SKM-1 treated with dmso at 0.1 percent for 144 hours (cell line): ENCODE measurements at regions not wholly inside any gene's neighbourhood (a gene's known extent, or its start where the extent isn't known, plus 50 kb on each side); places are given as distances from the start of the nearest gene placed in this dataset.
A peak's percentile ranks its signal among the peaks of the same experiment; 100 is the strongest.

ENCODE experiments used
- DNase-seq: peaks from one replicate; lab custom pipeline; 2025; ENCODE audit not compliant: unreplicated experiment; lab: John Stamatoyannopoulos, UW

GRCh38 chr9:515665-516064, 301.0 kb downstream of the DOCK8 start:
- DNase-seq: no peak

DNA sequence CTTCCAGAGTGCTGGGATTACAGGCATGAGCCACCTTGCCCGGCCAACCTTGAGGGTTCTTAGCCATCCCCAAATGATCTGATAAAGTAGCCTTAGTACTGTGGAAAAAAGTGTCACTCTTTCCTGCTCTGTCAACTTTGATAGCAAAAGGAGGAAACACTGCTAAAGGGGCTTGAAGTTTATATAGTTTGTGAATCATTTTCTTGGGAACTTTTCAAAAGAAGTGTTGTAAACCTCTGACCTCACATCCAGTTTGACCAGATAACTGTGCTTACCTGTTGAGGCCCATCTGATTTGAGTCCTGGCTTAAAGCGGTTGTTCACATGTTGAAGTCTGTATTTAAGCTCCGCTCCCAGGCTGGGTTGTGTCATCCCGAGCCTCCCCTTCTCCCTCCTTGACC, 303.3 kb downstream of the DOCK8 start:
- no peak for DNase-seq

DNA sequence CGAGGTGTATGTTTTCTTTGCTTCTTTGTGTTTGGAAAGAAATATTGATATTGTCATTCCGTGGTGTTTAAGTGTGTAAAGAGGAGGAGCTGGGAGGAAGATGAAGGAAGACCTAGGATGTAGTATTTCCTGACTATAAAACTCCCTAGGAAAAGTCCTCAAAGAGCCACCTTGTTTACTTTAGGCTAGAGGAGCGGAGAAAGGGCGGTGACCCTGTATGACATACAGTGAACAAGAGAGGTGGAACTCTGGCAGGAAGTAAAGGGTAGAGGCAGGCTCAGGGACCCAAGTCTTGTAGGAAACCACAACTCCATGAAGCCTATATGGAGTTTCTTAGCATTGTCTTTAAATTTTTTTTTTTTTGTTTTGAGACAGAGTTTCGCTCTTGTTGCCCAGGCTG, 303.9 kb downstream of the DOCK8 start:
- no peak for DNase-seq

DNA sequence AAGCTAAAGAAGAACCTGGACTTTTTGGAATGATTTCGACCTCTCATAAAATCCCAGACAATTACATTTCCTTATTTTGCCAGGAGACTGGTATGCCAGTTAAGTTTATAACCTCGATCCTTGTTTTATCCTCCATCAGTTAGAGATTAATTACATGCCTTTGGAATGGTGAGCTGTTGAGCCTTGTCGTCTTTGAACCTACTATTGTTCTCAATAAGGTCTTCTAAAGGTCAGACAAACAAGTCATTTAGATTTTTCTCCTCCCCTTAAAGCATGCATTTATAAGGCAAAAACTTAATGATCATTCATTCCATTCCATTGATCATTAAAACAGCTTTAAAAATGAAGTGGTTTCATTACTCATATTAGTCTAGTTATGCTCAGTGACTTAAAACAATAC, 304.9 kb downstream of the DOCK8 start:
- DNase-seq: no peak

- no peak for DNase-seq
These were observed 305.6 kb downstream of the DOCK8 start for GRCh38 chr9:520302-520701.

DNA sequence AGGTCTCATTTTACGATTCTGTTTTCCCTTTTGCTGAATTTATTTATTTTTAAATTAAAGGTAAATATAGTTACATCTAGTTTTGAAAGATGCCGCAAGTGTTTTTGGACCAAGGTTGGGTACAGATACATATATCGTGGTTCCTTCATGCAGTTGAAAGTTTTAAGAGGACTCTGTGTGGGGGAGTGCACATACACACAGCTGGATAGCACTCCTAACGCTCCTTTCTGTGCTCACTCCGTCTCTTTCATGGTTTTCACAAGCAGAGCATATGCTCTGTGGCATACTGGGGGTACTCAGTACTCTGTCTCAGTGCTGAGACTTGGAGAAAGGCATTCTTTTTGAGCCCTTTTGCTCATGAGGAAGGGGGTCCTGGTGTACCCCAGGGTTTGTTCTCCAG, 307.5 kb downstream of the DOCK8 start:
- no peak for DNase-seq

DNA sequence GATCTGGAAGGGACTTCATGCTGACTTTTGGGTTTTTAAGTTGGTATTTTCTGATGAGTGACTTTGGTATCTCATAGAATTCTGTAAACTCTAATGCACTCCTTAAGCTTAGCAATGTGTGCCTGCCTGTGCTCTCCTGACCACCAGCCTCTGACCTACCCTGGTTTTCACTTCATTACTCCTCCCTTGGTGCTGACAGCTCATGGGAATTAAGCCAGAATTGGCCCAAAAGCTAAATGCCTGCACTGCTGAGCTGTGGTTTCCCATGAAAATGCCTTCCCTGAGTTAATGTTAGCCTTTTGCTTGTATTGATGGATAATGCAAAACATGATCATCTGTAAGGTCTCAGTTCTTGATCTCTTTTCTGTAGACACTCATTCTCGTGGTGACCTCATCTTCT, 308.0 kb downstream of the DOCK8 start:
- DNase-seq: no peak

DNA sequence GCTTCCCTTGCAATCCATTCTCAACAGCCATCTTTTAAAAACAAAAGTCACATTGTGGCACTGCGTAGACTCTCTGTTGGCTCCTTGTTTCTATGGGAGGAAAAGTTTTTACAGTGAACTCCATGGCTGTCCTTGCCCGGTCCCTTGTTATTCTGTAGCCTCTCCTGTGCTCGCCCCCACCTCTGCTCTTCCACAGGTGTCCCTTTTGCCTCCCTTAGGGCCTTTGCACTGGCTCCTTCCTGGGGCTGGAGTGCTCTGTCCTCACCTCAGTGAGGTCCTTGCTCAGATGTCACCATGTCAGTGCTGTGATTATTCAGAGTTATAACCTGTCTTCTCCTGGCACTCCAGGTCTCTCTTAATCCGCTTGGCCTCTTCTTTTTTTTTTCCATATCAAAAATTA, 308.8 kb downstream of the DOCK8 start:
- no peak for DNase-seq

GRCh38 chr9:524008-524407, 309.3 kb downstream of the DOCK8 start:
- DNase-seq: no peak

DNA sequence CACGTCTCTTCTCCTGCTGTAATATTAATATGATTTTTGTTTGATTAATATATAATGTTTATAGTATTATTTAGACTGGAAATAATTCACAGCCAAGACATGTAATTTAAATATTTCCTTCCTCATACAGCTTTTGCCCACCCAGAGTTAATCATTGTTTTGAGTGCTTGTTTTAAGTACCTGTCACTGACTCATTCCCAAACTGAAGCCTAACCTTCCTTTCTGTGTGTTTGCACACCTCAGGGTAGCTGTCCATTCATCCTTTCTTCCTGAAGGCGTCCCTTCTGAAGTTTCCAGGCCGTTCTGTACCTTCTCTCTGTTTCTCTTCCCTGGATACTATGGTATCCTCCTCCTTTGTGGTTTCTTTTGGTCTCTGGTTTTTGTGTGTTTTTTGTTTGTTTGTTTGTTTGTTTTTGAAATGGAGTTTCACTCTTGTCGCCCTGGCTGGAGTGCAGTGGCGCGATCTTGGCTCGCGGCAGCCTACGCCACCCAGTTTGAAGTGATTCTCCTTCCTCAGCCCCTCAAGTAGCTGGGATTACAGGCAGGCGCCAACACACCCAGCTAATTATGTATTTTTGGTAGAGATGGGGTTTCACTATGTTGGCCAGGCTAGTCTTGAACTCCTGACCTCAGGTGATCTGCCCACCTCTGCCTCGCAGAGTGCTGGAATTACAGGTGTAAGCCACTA, 312.4 kb downstream of the DOCK8 start:
- DNase-seq: no peak

- DNase-seq: no peak
These were observed 311.8 kb upstream of the DMRT1 start for GRCh38 chr9:529731-530130.

DNA sequence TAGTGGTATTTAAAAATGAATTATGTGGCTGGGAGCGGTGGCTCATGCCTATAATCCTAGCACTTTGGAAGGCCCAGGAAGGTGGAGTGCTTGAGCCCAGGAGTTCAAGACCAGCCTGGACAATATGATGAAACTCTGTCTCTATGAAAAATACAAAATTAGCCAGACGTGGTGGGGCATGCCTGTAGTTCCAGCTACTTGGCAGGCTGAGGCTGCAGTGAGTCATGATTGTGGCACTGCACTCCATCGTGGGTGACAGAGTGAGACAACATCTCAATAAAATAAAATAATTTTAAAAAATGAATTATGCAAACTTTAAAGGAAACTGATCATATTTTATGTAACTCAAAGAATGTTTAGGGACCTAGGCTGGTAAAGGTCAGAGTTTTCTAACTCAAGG, 310.8 kb upstream of the DMRT1 start:
- DNase-seq: no peak

DNA sequence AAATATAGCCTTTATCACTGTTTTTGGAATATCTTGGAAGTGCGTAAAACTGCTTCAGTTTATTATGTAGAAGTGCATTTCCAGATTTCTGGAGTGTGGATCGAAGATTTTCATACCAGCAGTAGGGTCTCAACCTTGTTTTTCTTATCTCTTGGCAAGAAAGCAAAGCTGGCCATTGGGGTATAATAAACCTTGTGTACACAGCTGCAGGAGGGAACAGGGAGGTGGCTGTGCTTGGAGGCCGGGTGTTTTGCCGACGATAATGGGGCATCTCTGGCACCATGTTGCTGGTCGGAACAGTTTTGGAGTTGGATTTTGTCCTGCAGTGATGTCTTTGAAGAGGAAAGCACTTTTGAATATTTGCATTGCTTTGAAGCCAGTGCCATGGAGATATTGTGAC, 308.8 kb upstream of the DMRT1 start:
- DNase-seq: no peak

GRCh38 chr9:534886-535285, 306.6 kb upstream of the DMRT1 start:
- no peak for DNase-seq

GRCh38 chr9:535356-535755, 306.1 kb upstream of the DMRT1 start:
- no peak for DNase-seq

DNA sequence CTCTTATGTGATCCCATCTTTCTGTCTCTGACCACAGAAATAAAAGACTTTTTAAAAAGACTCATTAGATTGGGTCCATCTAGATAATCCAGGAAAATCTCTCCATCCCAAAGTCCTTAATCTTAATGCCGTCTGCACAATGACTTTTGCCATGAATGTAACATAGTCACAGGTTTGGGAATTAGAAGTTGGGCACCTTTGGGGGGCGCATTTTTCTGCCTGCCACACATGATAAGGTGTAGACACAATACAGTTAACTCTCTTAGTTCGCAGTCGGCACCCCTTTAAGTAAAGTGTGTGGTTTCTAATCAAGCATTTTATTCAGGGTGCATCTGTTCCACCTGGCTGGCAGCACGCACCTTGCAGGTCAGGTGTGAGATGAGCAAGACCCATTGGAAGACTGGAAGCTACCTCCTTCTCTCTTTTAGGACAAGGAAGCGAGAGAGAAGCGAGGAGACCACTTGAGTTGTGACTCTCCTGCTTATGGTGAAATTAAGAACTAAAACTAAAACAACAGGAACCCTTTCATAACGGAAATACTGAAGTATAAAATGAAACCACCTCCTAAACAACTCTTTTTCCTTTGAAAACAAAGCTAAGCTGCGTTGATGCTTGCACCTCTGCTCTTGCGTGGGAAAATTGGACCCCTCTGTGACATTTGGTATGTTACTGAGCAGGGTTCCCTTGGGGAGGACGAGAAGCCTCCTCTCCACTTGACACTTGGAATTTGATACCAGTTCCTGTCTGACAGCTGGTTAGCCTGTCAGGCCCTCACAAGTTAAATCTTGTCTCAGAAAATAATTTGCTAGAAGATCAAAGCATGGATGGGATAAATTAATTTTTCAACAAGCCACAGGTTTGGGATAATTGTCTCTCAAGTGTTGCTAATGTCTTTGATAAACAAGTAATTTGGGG, 304.6 kb upstream of the DMRT1 start:
- no peak for DNase-seq

DNA sequence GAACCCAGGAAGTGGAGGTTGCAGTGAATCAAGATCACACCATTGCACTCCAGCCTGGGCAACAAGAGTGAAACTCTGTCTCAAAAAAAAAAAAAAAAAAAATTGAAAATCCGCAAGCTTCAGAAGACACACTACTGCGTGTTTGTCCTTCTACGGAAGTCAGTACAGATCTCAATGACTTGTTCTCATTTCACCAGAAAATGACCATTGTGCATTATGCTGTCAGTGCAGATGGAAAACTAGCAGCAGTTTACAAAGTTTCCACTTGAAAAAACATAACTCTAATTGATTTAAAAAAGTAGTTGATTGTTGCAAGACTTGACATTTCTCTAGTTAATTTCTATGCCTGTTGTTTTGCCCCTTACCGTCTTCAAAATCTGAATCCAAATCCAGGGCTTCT, 298.0 kb upstream of the DMRT1 start:
- no peak for DNase-seq

DNA sequence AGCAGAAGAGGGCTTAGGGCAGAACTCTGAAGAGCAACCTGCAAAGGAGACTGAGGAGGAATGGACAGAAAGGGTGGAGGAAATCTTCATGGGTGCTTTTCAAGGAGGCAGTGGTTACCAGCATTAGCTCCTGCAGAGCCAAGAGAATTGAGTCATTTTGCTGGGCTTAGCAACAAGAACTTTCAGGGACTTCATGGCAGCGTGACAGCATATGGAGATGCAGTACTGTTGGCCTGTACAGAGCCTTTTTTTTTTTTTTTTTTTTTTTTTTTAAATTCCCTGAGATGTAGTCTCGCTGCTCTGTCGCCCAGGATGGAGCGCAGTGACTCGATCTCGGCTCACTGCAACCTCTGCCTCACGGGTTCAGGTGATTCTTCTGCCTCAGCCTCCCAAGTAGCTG, 296.0 kb upstream of the DMRT1 start:
- DNase-seq: no peak

DNA sequence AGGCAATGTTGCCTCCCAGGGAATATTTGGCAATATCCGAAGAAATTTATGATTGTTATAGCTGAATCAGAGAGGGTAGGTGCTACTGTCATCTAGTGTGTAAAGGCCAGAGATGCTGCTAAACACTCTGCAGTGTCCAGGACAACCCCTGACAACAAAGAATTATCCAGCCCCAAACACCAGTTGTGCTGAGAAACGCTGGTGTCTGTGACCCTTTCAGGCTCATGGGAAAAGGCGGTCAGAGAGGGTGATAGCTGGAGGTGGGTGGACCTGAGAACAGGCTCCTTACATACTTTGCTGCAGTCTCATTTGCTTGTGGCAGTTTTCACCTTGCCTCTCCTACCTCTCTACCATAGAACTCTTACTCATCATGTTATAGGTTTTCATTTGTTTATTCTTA, 295.3 kb upstream of the DMRT1 start:
- DNase-seq: no peak

GRCh38 chr9:546797-547223, 294.7 kb upstream of the DMRT1 start:
- DNase-seq: no peak

GRCh38 chr9:547314-547713, 294.2 kb upstream of the DMRT1 start:
- peak; percentile 4 for DNase-seq

GRCh38 chr9:549455-549997, 292.0 kb upstream of the DMRT1 start:
- DNase-seq: no peak
